Non-pigmented ciliary epithelial cell (primary cell): ENCODE measurements at regions not wholly inside any gene's neighbourhood (a gene's known extent, or its start where the extent isn't known, plus 50 kb on each side); places are given as distances from the start of the nearest gene placed in this dataset.
A peak's percentile ranks its signal among the peaks of the same experiment; 100 is the strongest.

Experiments used
- DNase-seq: peaks from one replicate; pipeline ENCODE4 v3.0.0-alpha.2; 2010; ENCODE audit warnings: low read depth

DNA sequence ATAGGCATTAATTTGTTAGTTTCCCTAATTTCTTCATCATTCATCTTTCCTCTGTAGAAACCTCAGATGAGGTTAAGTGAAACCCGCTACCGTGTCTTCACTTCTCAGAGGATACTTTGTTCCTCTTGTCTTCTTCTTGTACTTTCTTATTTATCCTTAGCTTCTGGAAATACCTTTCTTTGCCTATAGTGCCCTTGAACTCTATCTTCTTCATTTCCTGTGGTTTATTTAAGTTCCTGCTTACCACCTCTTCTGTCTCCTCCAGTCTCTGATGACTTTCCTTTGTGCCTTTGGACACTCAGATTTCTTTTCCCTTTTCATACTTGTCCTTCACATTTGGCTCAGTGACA lies 159.6 kb upstream of the LEF1 start:
- DNase-seq = no peak

DNA sequence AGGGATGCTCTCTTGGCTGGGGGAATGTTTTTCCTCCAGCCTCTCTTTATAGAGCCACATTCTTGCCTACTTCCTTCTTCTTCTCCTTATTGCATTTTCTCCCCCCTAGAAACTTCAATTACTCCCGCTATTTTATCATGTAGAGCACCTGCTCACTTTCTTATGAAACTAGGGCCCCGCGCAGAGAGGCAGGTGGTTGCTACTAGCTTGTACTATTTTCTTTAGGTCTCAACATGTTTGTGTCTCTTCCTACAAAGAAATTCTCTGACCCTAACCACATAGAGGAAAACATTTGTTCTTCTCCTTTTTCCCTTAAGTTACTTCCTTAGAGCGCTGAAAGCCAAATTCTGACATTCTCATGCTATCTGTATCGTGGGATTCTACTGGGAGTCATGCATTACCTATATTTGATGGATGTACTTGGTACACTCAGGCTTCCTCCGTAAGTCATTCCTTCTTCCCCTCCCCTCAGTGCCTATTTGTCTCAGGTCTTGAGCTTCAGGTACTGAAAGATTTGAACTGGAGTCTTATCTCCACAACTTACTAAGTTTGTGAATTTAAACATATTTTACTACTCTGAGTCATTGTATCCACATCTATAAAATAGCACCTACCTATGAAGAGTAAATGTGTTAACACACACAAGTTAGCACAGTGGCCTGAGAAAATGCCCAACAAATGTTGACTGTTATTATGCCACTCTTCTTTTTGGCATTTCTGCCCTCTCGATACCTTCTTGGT lies 159.1 kb upstream of the LEF1 start:
- DNase-seq = no peak

DNA sequence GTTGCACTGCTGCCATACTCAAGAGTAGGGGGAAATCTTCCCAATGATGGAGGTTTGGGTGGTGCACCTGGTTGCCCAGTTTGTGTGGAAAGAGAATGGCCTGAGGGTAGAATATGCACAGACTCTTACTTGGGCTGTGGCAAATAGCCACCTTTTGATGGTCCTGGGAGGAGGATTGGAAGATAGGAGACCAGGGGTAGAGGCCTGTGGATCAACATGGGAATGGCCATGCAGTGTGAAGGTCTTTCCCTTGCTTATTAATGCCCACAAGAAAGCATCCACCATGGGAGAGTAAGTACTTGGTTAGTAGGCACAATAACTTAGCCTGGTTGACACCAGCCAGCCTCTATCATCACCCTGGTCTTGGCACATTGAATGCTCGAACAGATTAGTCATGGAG lies 156.8 kb upstream of the LEF1 start:
- DNase-seq = no peak

DNA sequence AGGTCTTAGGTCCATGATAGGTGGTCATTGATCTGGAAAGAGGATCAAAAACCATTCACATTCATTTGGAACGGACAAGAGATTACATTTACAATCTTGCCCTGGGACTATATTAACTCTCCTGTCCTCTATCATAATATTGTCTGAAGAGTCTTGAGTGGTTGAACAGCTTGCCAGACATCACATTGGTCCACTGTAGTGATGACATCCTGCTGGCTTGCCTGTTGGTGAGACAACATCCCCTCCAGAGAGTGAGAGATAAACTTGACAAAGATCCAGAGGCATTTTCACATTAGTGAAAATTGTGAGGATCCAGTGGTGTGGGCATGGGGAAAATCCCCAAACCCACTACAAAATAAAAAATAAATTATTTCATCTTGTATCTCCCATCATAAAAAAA lies 155.7 kb upstream of the LEF1 start:
- DNase-seq = no peak

DNA sequence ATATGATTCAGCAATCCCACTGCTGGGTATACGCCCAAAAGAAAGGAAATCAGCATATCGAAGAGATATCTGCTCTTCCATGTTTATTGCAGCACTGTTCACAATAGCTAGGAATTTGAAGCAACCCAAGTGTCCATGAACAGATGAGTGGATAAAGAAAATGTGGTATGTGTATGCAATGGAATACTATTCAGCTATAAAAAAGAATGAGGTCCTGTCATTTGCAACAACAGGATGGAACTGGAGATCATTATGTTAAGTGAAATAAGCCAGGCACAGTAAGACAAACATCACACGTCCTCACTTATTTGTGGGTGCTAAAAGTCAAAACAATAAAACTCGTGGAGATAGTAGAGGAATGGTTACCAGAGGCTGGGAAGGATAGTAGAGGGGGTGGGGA lies 153.8 kb upstream of the LEF1 start:
- no peak for DNase-seq

DNA sequence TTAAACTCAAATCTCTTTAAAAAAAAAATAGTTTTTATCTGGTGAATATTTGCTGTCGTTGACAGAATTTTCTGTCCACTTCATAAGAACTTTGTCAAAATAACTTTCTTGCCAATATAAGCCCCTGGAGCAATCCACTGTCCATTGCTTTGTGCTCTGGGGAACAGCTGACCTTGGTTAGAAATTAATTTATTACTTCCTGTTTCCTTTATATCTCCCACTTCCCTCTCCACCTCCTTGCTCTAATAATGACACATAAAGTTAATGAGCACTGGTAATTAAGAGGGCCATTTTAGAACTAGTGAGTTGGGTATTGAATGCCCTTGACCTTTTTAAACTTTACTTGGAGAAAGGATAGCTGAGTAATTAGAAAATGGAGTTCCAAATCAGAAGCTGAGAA lies 151.3 kb upstream of the LEF1 start:
- no peak for DNase-seq

DNA sequence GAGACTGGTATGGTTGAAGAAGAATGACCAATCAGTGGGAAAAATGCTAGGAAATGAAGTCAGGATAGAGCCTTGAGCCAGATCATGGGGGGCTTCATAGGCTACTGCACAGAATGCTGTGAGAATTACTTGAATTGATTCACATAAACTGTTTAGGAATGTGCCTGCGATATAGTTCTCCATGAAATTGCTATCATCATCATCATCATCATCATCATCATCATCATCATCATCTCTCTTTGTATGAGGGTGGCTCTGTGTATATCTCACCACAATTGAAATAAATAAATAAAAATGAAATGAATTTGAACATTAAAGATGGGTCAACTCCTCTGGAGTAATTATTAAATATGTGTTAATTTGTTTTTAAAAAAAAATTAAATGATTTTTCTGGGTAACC lies 148.6 kb upstream of the LEF1 start:
- no peak for DNase-seq

DNA sequence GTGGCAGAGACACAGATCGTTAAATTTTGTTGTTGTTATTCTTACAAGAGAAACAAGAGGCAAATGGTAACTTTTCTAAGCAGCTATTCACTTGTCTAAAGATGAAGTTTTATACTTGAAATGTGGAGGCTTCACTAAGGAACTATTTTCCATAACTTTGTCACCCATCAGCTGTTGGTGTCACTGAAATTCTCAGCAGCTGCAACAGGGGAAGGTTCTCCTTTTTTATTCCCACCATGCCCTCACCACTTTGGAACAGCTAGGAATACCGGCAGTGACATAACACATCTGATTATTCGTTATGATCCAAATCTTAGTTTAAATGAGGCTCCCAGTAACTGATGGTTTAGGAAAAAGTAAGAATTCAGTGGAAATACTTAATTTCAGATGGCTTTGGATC lies 147.0 kb upstream of the LEF1 start:
- DNase-seq = no peak

DNA sequence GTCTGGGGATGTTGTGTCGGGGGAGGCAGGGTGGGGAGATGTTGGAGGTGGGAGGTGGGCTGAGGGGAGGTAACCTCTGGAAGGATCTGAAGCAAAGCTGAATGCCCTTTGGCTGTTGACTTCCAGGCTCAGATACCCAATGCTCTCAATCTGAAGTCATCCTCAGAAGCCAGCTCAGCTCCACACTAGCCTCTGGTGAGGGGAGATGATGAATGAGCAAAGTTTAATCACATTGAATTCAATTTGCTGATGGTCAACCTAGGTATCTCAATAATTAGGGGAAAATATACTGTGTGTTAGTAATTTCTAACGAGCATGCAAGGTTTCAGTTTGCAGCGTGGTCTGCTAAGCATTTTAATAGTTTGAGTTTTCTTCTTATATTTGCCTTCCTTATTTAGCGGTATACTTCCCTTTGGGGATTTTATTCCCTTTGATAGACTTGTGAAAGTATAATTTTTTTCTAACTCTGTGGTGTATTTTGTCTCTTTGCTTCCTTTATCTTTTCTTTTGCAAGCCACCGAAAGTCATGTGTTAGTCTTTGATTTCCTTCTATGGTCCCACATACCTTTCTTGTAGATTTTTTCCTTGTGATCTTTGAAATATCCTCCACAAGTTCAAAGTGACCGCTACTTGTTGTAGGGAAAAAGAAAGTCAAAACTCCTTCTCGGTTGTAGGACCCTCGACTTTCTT lies 146.3 kb upstream of the LEF1 start:
- DNase-seq = no peak

DNA sequence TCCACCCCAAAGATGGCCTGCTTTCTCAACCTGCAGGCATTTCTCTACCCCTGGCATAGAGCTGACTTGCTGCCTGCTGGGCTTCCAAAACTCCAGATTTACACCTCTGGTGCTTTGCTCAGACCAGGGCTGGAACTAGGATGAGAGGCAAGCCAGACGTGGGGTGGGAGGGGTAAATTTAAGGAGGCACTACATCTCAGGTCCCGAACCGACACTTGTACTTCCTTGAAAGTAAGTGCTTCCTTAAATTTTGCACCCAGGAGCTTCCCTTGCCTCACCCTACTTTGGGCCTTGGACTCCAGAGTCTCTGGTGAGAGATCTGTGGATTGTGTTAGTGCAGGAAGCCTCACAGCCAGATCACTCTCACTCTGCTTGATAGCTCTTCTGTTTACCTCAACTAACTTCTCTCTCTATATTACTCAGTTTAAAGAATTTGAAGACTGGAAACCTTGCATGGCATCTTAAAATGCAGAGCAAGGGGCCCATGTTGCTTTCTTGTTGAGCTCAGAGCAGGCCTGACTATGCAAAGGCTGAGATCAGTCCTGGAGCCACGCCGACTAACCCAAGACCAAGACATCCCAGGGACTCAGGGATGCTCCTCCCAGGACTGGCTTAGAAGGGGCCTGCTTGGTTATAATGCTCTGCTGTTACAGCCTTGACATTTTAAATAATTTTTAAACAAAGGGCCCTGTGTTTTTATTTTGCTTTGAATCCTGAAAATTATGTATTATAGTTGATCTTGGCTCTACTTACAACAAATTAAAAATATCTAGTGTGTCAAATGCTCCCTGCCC lies 145.0 kb upstream of the LEF1 start:
- no peak for DNase-seq

DNA sequence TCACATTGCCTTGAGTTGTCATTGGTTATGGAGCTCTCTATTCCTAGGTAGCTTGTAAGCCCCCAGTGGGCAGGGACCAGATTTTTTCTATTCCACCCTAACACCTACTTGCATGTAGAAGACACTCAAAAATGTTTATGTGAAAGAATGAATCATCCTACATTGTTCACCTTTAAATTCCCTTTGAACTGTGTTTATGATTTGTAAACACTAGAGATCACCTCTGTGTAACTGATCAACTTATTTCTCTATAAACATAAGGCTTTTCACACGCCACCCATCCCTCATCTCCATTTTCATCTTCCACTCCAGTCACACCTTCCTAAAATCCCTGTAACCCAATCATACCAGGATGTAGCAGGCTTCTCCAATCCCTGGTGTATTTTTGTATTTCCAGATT lies 142.6 kb upstream of the LEF1 start:
- DNase-seq = no peak

DNA sequence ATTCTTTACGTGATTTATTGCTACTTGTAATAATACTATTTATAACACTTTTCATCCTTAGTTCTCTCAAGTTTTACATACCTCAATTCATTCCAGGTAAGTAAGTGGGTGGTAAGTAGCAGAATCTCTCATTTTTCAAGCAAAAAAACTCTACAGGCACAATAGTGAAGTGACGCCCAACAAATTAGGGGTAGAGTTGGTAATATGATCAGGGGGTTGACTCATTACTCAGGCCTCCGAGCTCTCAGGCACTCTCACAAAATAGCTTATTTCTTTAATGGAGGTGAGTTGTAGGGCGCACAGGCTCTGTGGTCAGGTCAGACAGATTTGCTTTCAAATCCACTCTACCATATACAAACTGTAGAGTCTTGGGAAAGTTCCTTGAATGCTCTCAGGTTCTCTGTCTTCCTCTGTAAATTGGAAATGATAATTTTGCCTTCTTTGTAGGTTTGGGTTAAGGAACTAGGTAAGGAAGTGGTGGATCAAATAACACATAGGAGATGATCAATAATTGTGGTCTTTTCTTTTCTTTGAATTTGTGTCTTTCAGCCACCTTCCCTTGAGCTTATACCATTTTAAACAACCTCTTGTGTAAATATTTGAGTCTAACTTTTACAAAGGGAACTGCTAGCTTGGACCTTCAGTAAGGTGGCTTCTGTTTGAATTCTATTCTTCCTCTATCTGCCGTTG lies 134.9 kb upstream of the LEF1 start:
- DNase-seq = peak; percentile 10

DNA sequence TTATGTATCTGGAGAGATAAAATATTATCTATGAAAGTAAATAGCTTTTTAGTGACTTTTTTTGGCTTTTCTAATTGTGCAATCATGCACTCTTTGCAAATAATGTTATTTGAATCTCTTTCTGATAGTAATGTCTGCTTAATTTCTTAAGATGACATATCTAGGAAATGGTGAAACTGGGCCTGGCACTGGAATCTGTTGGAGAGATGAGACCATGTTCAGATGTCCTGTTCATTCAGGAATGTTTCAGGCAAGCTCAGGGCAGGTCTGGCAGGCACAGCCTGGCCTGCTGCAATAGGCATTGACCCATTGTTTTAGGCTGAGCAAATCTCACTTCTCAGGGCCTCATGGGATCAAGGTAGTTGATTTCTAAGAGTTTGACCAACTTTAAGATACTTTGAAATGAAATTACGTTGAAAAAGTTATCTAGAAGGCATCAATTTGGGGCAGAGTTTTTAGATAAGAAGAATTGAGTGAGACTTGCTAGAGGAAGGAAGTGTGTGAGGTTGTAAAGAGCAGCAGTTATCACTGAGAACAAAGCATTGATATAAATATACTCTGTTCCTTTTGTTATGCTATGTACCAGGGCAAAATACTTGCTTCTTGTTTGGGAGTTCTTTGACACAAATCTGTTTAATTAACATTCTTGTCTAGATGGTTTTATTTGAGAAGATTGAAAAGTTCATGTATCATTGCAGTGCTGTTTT lies 133.0 kb upstream of the LEF1 start:
- no peak for DNase-seq

DNA sequence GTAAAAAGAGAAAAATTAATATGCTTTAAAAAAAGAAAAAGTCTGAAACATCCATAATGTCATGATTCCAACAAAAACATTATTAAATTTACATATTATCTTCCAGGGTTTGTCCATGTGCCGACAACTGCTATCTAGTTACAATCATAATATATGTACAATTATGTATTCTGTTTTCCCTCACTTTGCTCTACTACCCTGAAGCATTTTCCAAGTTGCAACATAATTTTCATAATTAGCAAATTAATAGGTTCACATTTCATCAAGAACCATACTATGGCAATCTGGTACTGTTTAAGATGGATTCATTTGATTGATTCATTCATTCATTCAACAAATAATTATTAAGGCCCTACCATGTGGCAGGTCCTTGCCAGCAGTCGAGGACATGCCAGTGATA lies 128.9 kb upstream of the LEF1 start:
- no peak for DNase-seq

DNA sequence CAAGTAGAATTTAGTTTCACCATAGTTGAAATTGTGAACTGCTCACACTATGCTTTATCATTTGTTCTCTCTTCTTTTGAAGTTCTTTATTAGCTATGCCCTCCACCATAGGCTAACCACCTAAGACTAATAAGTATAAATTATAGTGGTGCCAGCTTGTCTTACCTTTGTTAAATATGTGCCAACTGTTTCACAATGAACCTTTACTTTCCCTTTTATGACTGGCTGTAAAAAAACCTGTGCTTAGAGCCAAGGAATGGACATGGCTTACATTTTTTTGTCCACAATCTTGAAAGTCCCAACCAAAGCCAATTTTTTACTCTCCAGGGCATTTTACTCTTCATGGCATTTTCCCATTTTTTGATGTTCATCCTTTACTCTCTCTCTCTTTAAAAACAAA lies 123.5 kb upstream of the LEF1 start:
- no peak for DNase-seq

DNA sequence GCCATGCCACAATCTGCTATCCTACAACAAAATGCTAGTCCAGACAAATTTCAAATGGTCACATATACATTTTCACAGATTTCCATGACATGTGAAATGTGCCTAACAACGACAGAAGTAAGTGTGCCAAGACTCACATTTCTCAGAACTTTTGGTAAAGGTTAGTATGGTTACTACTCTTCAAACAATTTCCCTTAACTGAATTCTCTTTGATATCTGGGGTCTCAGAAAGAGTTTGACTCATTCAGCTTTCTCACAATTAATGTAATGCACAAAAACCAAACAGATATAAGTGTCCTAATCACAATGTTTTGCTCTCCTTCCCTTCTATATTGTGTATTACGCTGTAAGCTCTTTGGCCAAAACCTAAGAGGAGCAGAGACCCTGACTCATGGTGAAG lies 122.4 kb upstream of the LEF1 start:
- no peak for DNase-seq

DNA sequence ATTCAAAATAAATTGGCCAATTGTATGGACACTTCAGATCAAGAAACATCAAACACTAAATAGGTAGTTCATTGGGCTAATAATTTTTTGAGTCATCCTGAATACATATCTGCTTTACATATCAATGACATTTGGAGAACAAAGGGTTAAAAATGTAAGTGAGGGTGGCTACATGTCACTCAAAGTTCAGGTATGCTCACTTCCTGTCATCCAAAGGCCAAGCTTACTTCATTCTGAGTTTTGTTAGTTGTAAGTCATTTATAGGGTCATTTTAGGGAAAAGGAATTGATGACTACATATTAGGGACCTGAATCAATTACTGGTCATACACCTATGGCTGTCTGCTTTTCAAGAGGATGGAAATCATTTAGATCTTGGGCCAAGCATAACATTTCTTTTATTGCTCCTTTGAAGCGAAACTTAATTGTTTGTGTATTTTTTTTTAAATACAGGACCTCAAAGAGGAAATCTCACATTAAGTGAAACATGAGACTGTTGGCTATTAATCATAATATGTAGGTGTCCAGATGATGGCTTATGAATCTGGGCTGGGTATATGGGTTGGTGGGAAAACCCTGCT lies 119.2 kb upstream of the LEF1 start:
- DNase-seq = no peak

DNA sequence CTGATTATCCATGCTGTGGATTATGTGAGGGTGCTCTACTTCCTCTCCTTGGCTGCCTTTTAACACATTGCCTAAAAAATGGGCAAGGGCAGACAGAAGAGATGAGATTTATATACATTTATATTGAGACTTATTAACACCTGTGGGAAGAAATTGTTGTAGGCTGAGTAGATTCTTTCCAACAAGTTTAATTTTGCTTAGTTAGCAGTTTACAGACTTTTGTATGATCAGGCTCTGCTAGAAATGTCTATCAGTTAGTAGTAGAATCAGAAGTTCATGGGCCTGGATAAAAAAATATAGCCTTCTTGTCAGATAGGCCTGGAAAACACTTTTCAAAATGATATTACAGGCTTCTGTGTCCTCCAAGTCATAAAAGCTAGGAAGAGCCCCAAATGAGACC lies 111.3 kb upstream of the LEF1 start:
- no peak for DNase-seq

DNA sequence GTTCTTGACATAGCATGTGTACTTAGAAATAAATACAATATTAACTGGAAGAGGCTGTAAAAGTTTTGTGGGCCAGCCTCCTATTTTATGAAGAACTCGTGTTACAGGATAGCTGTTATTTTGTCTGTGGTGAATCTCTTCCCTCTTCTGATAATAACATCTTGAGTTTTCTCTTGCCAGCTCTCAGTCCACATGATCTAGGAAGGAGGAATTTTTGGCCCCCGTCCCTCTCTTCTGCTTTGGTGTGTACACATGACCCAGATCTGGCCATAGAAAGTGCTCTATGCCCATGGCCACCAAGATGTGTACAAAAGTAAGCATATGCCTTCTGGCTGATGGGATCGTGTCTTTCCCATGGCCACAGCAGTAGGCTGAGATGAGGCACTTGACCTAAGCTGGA lies 108.0 kb upstream of the LEF1 start:
- DNase-seq = no peak

DNA sequence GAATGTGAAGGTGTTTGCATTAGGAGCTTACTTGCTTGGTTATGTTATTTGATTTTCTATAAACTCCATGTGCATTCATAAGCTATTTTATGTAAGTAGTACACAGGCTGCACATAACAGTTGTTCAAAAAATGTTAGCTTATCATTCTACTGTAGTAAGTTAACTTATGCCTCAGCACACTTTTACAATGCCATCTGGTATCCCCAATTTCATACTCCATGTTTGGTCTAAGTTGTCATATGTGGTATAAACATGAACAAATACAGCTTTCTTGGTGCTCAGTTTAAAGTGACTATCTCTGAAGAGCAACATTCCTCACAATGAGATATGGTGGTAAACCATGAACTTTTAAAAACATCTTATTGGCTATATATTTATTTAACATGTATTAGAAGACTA lies 104.3 kb upstream of the LEF1 start:
- DNase-seq = no peak

DNA sequence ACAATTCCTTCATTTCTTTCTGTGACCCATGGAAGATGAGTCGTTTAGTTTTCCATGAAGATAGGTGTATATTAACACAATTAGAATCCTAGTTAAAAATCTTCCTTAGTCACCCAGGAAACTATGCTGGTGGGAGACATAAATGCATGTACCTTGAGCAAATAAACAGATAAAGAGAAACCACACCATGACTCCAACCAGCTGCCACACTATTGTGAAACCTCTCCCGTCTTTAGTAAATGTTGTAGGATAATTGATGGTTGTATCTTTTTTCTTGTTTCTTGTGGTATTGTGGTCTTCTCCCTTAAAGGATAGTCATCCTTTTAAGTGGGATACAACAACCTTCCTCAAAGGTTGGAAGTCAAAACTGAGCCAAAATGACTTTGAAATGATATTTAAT lies 103.8 kb upstream of the LEF1 start:
- peak; percentile 27 for DNase-seq

DNA sequence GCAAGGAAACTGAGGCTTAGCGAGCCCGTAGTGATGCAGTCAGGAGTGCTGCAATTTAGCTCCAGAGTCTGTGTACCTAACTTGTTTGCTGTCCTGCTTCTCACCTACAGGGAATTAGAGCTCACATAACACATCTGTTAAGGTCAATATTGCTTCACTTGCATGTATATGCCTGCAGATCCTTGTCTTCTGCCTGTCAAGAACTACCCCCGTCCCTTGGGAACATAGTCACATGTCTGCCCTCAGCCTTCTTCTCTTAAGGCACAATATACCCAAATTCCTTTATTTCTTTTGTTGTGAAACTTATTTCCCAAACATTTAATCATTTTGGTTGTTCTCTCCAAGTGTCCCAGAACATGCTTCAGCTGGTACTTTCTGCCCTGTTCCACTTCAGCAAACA lies 103.3 kb upstream of the LEF1 start:
- DNase-seq = no peak
